Left renal pelvis (tissue), 4 donors: ENCODE measurements at regions not wholly inside any gene's neighbourhood (a gene's known extent, or its start where the extent isn't known, plus 50 kb on each side); places are given as distances from the start of the nearest gene placed in this dataset.
A peak's percentile ranks its signal among the peaks of the same experiment; 100 is the strongest.

ENCODE experiments used
- DNase-seq, 4 donors: peaks; one replicate each; pipeline ENCODE4 v3.0.0-alpha.2; 2013; ENCODE audit warnings: low read depth in 4 of 4, low spot score in 3 of 4

DNA sequence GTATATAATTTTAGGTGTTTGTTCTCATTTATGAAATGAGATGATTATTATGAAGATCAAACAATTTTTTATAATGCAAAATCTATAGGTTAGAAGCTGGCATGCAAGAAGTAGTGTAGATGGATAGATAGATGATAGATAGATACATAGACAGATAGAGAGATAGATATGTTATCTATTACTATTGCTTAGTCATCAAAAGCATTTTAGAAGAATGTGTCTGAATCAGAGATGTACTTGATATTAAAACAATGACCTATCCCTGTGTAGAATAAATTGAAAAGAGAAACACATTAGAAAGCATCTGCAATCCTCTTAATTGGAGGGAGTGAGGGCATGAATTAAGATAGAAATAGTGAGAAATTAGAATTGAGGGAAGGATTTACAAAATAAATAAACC, 436.2 kb upstream of the NXPH2 start:
- DNase-seq = no peak

DNA sequence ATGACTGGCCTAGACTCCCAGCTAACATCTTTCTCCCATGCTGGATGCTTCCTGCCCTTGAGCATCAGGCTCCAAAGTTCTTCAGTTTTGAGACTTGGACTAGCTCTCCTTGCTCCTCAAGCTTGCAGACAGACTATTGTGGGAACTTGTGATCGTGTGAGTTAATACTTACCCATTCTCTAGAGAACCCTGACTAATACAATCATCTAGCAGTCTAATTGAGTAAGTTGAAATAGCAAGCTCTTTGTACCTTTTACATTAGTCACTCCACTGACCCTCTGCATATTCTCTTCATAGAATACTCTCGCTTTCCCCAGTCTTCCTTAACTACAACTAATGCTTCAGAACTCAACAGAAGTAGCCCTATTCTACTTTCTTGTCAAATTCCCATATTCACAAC, 434.6 kb upstream of the NXPH2 start:
- no peak for DNase-seq

DNA sequence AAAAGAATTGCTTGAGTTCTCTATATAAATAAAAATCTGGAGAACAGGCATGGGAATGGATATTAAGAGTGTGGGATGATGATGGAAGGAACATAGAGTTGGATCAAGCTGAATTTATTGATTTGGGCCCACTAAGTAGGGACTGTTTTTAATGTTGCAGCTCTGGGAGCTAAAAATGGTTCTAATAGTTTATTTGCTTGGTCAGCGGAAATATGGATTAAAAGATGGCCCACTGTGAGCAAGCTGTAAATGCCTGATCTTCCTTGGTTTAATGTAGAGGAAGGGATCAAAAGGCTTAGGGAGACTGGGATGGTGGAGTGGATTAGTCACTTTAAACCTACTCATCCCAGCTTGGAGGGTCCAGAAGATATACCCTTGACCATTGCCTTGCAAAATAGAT, 429.4 kb upstream of the NXPH2 start:
- no peak for DNase-seq

DNA sequence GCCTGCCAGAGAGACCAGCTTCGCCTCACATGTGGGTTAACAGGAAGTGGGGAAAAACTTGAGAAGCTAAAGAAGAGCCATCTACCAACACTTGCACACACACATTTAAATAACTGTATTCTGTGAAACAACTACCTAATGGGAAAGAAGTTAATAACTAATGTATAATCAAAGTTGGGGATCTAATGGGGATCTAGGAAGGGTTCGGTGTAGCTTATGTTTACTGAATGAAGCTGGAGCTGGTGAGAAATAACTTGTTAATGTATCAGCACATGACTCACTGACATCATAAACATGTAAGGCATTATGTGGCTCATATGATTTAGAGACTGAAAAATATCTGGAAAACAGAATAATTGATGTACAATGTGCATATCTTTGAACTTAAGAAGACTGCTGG, 421.3 kb upstream of the NXPH2 start:
- no peak for DNase-seq

DNA sequence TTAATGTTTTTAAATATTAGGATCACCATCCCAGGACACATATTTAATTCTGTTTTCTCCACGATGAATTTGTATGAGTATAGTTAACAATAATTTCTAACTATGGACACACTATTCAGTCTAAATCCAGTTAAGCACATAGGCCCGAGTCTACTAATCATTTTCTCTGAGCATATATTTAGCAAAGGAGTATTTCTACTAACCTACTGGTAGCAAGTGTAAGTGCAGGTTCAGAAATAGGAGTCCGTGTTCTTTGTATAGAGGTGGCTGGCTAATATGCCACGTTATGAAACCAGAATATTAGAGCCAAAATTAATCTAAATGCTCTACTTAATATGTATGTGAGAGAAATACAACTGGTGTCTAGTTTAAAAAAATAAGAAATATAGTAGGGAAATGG, 416.6 kb upstream of the NXPH2 start:
- no peak for DNase-seq

DNA sequence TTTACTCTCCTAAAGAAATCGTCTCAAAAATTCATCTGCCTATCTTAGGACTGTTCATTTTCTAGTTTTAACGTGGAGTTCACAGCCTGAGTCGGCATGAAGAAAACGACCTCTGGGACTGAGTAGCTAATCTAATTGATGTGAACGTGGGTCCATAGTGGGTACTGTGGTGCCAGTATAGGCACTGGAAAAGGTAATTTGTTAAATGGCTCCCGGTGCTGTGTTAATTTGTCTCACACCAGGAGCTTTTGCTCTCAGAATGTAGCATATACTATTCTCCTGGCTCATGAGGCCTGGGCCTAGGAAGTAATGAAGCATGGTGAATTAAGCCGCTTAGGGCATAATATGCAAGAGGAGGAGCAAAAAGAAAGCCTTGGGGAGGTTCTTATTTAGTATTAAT, 414.4 kb upstream of the NXPH2 start:
- no peak for DNase-seq

DNA sequence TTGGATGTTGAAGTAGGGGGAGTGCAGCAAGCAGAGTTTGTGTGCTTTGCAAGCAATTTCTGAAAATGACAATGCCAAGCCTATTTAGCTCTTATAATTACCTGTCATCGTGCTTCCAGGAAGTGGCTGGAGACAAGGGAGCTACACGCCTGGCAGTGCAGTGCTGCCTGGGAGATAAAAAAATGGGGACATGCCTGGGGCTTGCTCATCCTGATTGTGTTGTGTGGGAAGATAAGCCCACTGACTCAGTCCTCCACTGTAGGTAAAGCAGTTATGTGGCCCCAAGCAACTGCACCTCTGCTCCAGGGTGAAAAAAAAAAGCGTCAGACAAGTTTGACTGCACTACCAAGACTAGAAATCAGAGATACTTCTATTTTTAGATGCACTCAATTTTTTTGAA, 396.9 kb upstream of the NXPH2 start:
- no peak for DNase-seq

DNA sequence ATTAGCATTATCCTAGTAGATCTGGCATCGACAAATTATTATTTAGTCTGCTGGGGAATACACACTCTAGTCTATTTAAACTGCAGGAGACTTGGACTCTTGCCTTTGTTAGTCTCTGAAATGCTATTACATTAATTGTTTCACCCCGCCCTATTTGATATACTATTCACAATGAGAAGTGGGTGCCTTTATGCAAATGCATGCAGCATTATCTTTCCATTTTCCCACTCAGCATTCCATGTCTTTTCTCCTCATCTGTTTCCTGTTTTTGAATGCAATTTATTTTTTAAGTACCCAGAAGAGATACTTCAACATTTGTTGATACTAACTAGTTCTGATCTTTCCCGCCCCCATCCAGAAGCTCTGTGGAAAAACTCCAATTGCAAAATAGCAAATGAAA, 395.3 kb upstream of the NXPH2 start:
- DNase-seq = no peak

DNA sequence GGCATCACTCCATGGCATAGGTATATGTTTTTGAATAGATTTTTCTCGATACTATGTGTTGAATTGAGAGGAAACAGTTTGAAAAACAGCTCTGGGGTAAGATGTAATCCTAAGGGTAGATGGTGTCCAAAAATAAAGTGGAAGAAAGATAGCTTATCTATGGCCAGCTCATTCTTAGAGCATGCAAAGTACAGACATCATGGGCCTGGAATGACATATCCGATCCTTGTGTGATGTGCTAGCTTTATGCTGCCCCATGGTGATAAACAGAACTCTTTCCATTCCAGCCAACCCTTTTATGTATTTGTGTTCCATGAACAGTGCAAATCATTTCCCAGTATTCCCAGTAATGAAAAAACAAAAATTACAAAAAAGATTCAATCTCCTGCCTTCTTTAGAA, 390.2 kb upstream of the NXPH2 start:
- DNase-seq = no peak

DNA sequence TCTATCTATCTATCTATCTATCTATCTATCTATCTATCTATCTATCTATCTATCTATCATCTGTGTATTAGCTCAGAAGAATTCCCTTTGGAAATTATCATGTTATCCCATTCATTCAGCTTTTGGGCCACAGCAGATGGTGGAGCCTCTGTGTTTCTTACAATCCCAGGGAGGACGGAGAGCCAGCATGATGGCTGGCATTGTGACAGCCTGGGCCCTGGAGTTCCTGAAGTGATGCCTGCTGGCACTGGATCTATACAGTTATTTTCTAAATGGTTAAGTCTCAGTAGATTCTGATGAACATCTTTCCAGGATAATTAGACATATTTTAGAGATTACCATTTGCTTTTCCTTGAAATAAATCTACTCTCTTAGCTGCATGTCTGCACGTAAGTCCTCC, 385.4 kb upstream of the NXPH2 start:
- no peak for DNase-seq

DNA sequence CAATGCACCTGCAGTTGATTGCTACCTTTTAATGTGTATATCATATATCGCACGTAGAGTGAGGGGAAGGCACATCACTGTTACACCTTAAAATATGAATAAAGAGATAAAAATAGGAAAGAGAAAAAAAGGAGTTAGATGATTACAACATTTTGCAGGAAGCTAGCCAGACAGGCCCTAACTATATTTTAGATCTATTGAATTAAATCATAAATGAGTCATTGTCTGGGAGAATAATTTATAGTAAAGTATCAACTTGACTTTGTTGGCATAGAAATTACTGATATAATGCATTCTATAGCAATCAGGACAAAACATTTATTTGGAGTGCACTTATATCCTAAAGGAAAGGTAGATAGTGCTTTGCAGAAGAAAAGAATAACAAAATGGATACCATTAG, 384.9 kb upstream of the NXPH2 start:
- DNase-seq = no peak

DNA sequence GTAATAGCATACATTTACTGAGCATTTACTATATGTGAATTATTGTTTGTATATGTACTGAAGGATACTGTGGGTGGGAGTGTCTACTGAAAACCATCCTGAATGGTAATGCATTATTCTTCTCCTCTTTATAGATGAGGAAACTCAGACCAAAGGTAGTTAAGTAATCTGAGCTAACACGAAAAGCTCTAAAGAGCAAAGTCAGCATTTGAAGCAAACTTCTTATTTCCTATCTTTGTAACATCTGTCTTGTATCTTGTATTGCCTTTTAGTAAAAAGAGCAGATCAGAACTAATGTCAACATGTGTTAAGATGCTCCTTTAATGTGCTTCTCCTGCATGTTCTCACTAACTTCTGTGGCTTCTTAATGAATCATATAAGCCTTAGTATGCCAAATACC, 382.8 kb upstream of the NXPH2 start:
- DNase-seq = no peak

DNA sequence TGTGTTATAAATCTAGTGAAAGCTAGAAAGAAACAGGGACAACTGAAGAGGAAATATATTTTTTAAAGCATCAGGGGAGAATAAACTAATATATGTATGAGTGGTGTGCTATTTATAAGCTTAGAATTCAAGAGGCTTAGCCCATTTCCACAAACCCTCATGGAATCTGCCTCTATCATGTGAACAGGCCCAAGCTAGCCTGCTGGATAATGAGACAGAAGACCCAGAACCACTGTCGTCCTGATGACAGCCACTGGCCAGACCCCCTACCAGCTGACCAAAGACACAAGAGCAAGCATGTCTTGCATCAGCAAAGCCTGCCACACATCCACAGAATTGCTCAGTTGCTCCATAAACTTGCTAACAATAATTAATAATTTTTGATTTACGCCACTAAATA, 382.3 kb upstream of the NXPH2 start:
- DNase-seq = no peak

DNA sequence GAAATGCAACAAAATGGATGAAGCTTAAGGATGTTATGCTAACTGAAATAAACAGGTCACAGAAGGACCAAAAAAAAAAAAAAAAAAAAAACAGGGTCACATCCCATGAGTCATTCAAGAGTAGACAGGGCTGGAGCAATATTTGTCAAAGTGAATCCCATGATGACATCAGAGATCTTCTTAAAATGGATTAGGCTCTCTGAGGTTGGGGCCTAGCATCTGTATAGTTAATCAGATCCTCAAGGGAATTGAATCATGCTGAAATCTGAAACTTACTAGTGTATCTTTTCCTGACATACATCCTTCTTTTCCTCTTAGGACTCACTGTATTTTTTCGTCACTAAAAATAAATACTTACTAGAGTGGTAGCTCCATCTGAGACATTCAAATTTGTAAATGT, 380.6 kb upstream of the NXPH2 start:
- DNase-seq = no peak

DNA sequence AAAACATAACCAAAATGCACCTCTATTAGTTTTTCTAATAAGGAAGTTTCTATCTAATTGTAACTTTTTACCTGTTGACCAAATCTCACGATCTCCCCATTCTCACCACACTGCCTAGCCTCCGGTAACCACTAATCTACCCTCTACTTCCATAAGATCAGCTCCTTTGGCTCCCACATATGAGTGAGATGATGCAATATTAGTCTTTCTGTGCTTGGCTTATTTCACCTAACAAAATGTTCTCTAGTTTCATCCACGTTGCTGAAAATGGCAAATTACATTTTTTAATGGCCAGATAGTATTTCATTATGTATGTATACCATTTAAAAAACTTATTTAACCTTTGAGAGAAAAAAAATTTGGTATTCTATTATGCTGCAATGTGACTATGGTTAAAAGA, 379.0 kb upstream of the NXPH2 start:
- no peak for DNase-seq

DNA sequence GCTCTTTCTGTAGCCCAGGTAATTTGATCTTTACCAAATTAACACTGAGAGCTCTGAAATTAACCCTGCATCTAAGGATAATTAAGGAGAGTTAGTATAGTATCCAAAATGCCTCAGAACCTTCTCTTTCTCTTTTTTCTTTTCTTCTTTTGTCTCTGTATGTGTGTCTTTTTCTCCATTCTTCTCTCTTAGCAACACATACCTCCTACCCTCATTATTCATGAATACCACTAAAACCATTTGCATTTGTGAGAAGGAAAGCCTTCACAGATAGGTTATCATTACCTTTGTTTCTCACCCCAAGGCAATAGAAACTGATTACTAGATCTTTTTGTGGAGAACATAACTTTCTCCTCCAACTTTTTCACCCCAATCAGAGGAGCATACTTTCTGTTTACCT, 376.5 kb upstream of the NXPH2 start:
- DNase-seq = no peak

DNA sequence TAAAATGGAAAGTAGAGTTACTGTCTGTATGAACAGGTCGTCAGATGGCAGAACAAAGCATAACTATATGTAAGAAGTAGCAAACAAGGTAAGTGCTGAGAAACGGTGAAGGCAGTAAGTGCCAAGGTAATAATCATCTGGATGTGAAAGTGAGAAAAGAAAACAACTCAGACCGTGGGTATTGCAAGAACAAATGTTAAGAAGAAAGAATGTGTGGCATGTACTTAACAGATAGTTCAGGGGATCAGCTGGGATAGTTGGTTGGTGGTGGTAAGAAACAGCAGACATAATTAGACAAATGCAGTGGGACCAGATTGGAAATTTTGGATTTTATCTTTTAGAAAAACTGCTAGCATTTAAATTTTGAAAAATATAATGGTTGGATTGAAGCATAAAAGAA, 375.8 kb upstream of the NXPH2 start:
- no peak for DNase-seq

DNA sequence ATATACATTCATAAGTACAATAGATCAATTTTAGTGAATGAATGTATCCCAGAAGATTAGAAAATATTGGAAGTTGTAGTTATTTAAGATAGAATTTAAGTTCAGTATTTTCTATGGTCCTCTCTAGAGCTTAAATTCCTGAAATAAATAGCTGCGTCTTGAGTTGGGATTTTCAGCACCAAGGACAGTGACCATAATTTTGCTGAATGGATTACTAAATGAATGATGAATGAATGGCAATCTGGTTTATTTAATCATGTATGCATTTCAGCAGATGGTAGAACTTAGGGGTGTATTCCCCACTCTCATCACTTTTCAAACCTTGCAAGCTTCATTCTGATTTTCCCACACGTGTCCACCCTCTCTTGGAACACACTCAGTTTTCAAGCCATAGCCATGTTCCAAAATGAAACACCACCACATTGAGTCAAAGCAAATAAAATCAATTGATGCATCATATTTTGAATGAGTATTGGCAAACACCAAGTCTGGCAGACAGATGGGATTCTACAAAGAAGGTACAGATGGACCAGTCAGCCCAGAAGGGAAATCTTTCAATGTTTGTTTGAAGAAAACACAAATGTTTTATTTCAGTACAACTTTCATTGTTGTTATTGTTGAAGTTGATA, 362.2 kb upstream of the NXPH2 start:
- peak; percentile 1 to 18 (median 6) for DNase-seq

DNA sequence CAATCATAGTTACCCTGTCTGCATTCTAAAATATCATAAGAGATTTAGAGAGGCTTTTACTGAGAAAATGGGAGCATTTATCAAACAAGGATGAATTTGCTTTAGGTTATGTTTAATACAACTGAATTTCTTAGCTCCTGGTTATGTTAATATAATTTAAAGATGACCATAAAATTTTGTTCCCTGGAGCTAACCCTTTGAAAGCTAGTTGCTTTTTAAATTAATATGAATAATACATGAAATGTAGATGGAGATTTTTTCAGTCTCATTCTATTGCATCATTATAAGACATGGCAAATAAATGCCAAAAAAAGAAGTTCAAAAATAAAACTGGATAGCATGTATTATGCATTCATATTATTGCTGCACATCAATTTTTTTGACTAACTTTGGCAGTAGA, 344.1 kb upstream of the NXPH2 start:
- no peak for DNase-seq

DNA sequence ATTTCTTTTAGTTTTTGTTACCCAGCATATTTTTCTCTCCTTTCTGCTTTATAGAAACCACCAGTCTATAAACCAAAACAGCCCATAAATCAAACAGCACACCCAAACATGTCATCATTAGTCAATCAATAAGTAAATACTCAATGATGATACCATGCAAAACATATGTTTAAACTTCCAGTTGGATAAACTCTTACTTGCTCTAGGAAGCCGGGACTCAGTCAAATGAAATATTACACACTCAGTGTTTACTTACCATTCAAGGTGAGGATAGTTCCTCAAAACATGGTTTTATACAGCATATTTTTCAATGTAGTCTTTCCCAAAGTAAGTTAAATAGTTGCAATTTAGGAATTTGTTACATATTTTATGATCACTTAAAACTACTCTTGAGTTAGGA, 343.6 kb upstream of the NXPH2 start:
- no peak for DNase-seq

DNA sequence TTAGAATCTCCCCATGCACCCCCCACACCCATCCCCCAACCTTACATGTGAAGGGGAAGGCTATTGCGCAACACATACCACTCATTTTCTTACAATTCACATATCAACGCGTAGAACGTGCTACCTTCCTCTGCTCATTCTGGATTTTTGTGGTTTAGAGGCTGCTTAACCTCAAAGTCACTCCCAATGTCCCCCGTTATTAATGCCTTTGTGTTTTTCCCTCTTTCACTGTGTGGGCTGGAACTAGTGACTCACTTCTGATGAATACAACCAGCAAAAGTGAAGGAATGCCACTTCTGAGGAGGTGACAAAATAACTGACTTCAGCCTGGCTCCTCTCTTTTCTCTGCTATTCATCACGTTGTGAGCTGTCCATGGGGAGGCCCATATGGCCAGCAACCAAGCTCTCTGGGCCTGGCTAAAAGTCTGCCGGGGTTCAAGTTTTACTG, 342.5 kb upstream of the NXPH2 start:
- no peak for DNase-seq

DNA sequence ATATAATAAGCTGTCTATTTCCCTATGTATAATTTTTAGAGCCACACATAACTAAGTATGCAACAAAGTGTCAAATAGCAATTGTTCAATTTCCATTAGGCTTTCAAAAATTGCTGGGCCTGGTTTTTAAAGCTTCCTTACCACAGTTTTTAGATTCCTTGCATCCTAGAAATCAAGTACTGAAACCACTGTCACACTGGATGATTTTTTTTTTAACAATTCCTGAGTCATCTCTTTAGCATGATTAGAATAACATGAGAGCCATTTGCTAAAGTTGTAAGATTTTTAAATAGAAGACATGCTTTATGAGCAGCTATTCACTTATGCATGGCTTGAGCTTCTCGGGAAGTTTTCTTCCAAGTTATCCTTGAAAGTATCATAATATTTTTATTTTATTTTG, 319.5 kb upstream of the NXPH2 start:
- no peak for DNase-seq

DNA sequence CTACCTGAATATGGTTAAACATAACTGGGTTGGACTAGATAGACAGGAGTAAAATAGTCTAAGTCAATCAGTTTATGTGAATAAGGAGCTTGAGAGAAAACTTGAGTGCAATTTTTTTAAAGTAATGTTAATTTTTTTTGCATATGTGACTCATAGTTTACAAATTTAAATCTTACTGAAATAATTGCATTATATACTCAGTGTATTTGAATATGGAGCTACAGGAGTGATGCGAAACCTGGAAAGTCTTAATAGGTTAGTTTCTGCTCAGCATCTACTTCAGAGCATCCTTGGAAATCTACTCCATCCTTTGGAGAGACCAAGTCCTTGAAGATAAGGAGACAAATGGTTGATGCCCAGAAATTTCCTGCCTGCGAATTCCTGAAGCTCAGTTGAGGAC, 318.8 kb upstream of the NXPH2 start:
- DNase-seq = no peak

DNA sequence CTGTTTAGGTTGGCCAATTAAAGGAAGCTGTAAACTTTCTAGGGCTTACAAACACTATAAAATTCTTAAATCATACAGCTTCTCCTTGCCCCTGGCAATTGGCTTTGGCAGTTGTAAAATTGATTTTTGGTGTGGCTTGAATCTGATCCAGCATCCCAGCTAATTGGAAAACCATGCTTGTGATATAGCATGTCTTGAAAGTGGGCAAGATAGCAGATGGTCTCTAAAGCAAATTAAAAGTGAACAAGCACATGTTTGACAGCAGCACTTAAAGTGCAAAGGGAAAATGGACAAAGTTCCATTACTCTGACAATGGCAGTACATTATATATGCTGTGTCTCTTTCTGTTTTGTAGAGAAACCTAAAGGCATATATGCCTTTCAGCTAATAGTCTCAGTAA, 302.9 kb upstream of the NXPH2 start:
- DNase-seq = no peak
